ENCODE measurements at regions not wholly inside any gene's neighbourhood (a gene's known extent, or its start where the extent isn't known, plus 50 kb on each side); places are given as distances from the start of the nearest gene placed in this dataset.

- Histone ChIP-seq H3K36me3 (replicated peaks in 1 of 2; ENCODE audit: control insufficient read depth in 1 of 2, insufficient read depth in 2 of 2, low read length in 2 of 2) (no peaks in the 10 kb centered on the region), H3K27me3 (ENCODE audit: control insufficient read depth in 2 of 2, insufficient read depth in 2 of 2, low read length in 2 of 2) (peaks cover 0 to 2% of the 10 kb centered on the region in 2 donors), H3K79me2 (ENCODE audit: insufficient read depth, low read length) (no peaks in the 10 kb centered on the region), H3K9ac (ENCODE audit: insufficient read depth, low read length, poor library complexity, severe bottlenecking) (no peak overlapping the region), H3K9me3 (replicated peaks in 1 of 2; ENCODE audit: control insufficient read depth in 1 of 2, insufficient read depth in 1 of 2, low read length in 2 of 2) (no peaks in the 10 kb centered on the region), H3K27ac (ENCODE audit: low read depth in 1 of 2, low read length in 2 of 2) (no peak overlapping the region), H3K4me2 (replicated peaks; ENCODE audit: extremely low read depth, low read length, poor library complexity, severe bottlenecking) (no peak overlapping the region), H3K4me3 (replicated peaks in 1 of 3; ENCODE audit: low read depth in 2 of 3, low read length in 3 of 3) (no peak overlapping the region), H3K4me1 (ENCODE audit: control insufficient read depth in 1 of 2, insufficient read depth in 2 of 2, low read length in 2 of 2) (no peaks in the 10 kb centered on the region), H4K20me1 (ENCODE audit: insufficient read depth, low read length) (no peaks in the 10 kb centered on the region), H2AFZ (ENCODE audit: insufficient read depth, low read depth, low read length, poor library complexity, severe bottlenecking) (no peak overlapping the region)
- Mint-ChIP-seq H3K4me3 (no peak overlapping the region), H3K9me3 (peaks cover 0 to 2% (median 0%) of the 10 kb centered on the region in 7 donors), H3K27me3 (ENCODE audit: low read depth in 3 of 3) (peaks cover 1 to 8% (median 2%) of the 10 kb centered on the region in 3 donors), H3K27ac (peak overlapping the region in 1 of 7 donors; percentile 10), H3K36me3 (no peaks in the 10 kb centered on the region), H3K4me1 (no peaks in the 10 kb centered on the region)
- intact Hi-C loops (cut with micrococcal nuclease) = no loop called here
- DNase-seq = no peak
- no peak for TF ChIP-seq CTCF (IDR thresholded peaks at IDR 0.05)
- WGBS (ENCODE audit: insufficient coverage) = 85% methylated on average over 7 of the region's 7 CpGs
Measured at GRCh38 chr13:112136095-112136494, 69.1 kb downstream of the SOX1 start.

GRCh38 chr13:112137144-112137543, 70.2 kb downstream of the SOX1 start:
- H4K20me1 ChIP-seq (ENCODE audit: insufficient read depth, low read length) = no peaks in the 10 kb centered on the region
- H3K4me1 ChIP-seq (ENCODE audit: control insufficient read depth in 1 of 2, insufficient read depth in 2 of 2, low read length in 2 of 2) = no peaks in the 10 kb centered on the region
- peaks cover 0 to 2% of the 10 kb centered on the region in 2 donors for H3K27me3 ChIP-seq (ENCODE audit: control insufficient read depth in 2 of 2, insufficient read depth in 2 of 2, low read length in 2 of 2)
- no peaks in the 10 kb centered on the region for H3K36me3 ChIP-seq (replicated peaks in 1 of 2; ENCODE audit: control insufficient read depth in 1 of 2, insufficient read depth in 2 of 2, low read length in 2 of 2)
- peaks cover 2 to 8% (median 2%) of the 10 kb centered on the region in 3 donors for H3K27me3 Mint-ChIP-seq (ENCODE audit: low read depth in 3 of 3)
- no peaks in the 10 kb centered on the region for H3K4me1 Mint-ChIP-seq
- H3K4me3 ChIP-seq (replicated peaks in 1 of 3; ENCODE audit: low read depth in 2 of 3, low read length in 3 of 3) = no peak overlapping the region
- H3K4me3 Mint-ChIP-seq = no peak overlapping the region
- H3K36me3 Mint-ChIP-seq = no peaks in the 10 kb centered on the region
- no peak overlapping the region for H2AFZ ChIP-seq (ENCODE audit: insufficient read depth, low read depth, low read length, poor library complexity, severe bottlenecking)
- H3K9me3 Mint-ChIP-seq = peaks cover 0 to 3% (median 0%) of the 10 kb centered on the region in 7 donors
- H3K27ac ChIP-seq (ENCODE audit: low read depth in 1 of 2, low read length in 2 of 2) = no peak overlapping the region
- H3K9me3 ChIP-seq (replicated peaks in 1 of 2; ENCODE audit: control insufficient read depth in 1 of 2, insufficient read depth in 1 of 2, low read length in 2 of 2) = no peaks in the 10 kb centered on the region
- H3K27ac Mint-ChIP-seq = no peak overlapping the region
- H3K9ac ChIP-seq (ENCODE audit: insufficient read depth, low read length, poor library complexity, severe bottlenecking) = no peak overlapping the region
- DNase-seq = no peak
- no peak for TF ChIP-seq CTCF (IDR thresholded peaks at IDR 0.05)
- 100% methylated on average over 2 of the region's 6 CpGs for WGBS (ENCODE audit: insufficient coverage)
- no peaks in the 10 kb centered on the region for H3K79me2 ChIP-seq (ENCODE audit: insufficient read depth, low read length)
- intact Hi-C loops (cut with micrococcal nuclease) = no loop called here
- H3K4me2 ChIP-seq (replicated peaks; ENCODE audit: extremely low read depth, low read length, poor library complexity, severe bottlenecking) = no peak overlapping the region
